ENCODE measurements at regions not wholly inside any gene's neighbourhood (a gene's known extent, or its start where the extent isn't known, plus 50 kb on each side); places are given as distances from the start of the nearest gene placed in this dataset.
"Not testable (repeated sequence)": the region's sequence is repeated elsewhere in the genome, so short reads cannot be mapped to it uniquely, and the experiment has no call there.

GRCh38 chr2:67581751-67582150 lies 184.6 kb downstream of the ETAA1 start:
- Histone ChIP-seq H3K36me3 (ENCODE audit: control insufficient read depth, insufficient read depth, low read length) (no peaks in the 10 kb centered on the region), H3K27me3 (ENCODE audit: control insufficient read depth, insufficient read depth, low read length) (no peaks in the 10 kb centered on the region), H3K4me3 (ENCODE audit: low read depth, low read length) (no peak overlapping the region)
- POLR2A ChIA-PET: no interaction called here
- no peak for TF ChIP-seq CTCF (IDR thresholded peaks at IDR 0.05; ENCODE audit: insufficient read depth, low read depth, low read length)
- CTCF ChIA-PET: no interaction called here
- no peak for DNase-seq (ENCODE audit: low read depth)

GRCh38 chr2:67583185-67583584 lies 186.1 kb downstream of the ETAA1 start:
- ChIA-PET CTCF (interaction anchor here (0.5 to 1.0 kb wide), 2 partner anchors 15 to 879 kb away, joined by 3 to 4 read pairs; no protein-coding TSS in a partner anchor), POLR2A (no interaction called here)
- Histone ChIP-seq H3K27me3 (ENCODE audit: control insufficient read depth, insufficient read depth, low read length) (no peaks in the 10 kb centered on the region), H3K4me3 (ENCODE audit: low read depth, low read length) (no peak overlapping the region), H3K36me3 (ENCODE audit: control insufficient read depth, insufficient read depth, low read length) (no peaks in the 10 kb centered on the region)
- no peak for DNase-seq (ENCODE audit: low read depth)
- TF ChIP-seq CTCF (IDR thresholded peaks at IDR 0.05; ENCODE audit: insufficient read depth, low read depth, low read length): no peak

- no peak for TF ChIP-seq CTCF (IDR thresholded peaks at IDR 0.05; ENCODE audit: insufficient read depth, low read depth, low read length)
- ChIA-PET POLR2A (no interaction called here), CTCF (no interaction called here)
- DNase-seq (ENCODE audit: low read depth): no peak
- H3K36me3 ChIP-seq (ENCODE audit: control insufficient read depth, insufficient read depth, low read length): no peaks in the 10 kb centered on the region
- H3K27me3 ChIP-seq (ENCODE audit: control insufficient read depth, insufficient read depth, low read length): no peaks in the 10 kb centered on the region
- H3K4me3 ChIP-seq (ENCODE audit: low read depth, low read length): no peak overlapping the region
These were observed 188.3 kb downstream of the ETAA1 start for GRCh38 chr2:67585400-67585799.

GRCh38 chr2:67589121-67589520 lies 192.0 kb downstream of the ETAA1 start:
- POLR2A ChIA-PET; H3K27me3 ChIP-seq (ENCODE audit: control insufficient read depth, insufficient read depth, low read length); H3K36me3 ChIP-seq (ENCODE audit: control insufficient read depth, insufficient read depth, low read length); H3K4me3 ChIP-seq (ENCODE audit: low read depth, low read length); CTCF ChIA-PET; DNase-seq (ENCODE audit: low read depth): not testable (repeated sequence)

- DNase-seq (ENCODE audit: low read depth); H3K36me3 ChIP-seq (ENCODE audit: control insufficient read depth, insufficient read depth, low read length); CTCF ChIA-PET; H3K4me3 ChIP-seq (ENCODE audit: low read depth, low read length); H3K27me3 ChIP-seq (ENCODE audit: control insufficient read depth, insufficient read depth, low read length): not testable (repeated sequence)
- POLR2A ChIA-PET: interaction anchor here (0.6 kb wide), 1 partner anchor 27 kb away, joined by 3 read pairs; no protein-coding TSS in a partner anchor
These were observed 197.4 kb downstream of the ETAA1 start for GRCh38 chr2:67594522-67594921.

GRCh38 chr2:67596871-67597270 lies 199.7 kb downstream of the ETAA1 start:
- CTCF ChIA-PET: interaction anchor here (0.8 to 1.3 kb wide), 3 partner anchors 14 to 120 kb away, joined by 3 to 4 read pairs (median 3); no protein-coding TSS in a partner anchor
- POLR2A ChIA-PET: no interaction called here
- no peaks in the 10 kb centered on the region for H3K27me3 ChIP-seq (ENCODE audit: control insufficient read depth, insufficient read depth, low read length)
- no peak for DNase-seq (ENCODE audit: low read depth)
- no peak overlapping the region for H3K4me3 ChIP-seq (ENCODE audit: low read depth, low read length)
- H3K36me3 ChIP-seq (ENCODE audit: control insufficient read depth, insufficient read depth, low read length): no peaks in the 10 kb centered on the region
- TF ChIP-seq CTCF (IDR thresholded peaks at IDR 0.05; ENCODE audit: insufficient read depth, low read depth, low read length): no peak
